ENCODE measurements at regions not wholly inside any gene's neighbourhood (a gene's known extent, or its start where the extent isn't known, plus 50 kb on each side); places are given as distances from the start of the nearest gene placed in this dataset.

DNA sequence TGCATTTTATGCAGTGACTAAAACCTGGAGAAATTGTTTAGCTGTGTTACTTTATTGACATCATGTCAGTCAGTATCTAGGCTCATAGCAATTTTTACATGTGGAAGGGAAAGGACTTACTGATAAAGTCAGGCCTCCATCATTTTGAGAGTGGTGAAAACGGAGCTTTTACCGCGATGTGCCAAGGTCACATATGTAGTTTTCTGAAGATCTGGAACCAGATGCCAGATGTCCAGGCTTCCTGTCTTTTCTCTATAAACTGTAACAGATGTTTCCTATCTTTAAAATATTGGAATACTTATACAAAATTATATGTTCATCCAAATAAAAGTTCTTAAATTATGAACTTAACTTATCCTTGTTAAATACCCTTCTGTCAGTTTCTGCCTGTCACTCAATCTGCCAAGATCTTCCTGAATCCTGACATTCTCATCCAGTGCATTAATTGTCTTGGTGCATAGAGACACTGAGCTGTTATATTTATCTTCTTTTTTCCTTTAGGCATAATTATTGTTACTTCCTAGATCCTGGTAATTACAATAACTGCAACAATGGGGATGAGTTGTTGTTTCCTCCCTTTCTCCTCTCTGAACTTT lies 1646.2 kb upstream of the TENM3 start:
- no peaks in the 10 kb centered on the region for H4K20me1 ChIP-seq (ENCODE audit: insufficient read depth)
- H3K27ac ChIP-seq = no peak overlapping the region
- H3K36me3 ChIP-seq (ENCODE audit: insufficient read depth) = no peaks in the 10 kb centered on the region
- no peak overlapping the region for H2AFZ ChIP-seq (ENCODE audit: low read depth)
- H3K27me3 ChIP-seq (ENCODE audit: insufficient read depth, low read depth) = no peaks in the 10 kb centered on the region
- TF ChIP-seq CTCF (conservative IDR thresholded peaks at IDR 0.05; ENCODE audit: low read depth, low read length) = no peak
- no peak overlapping the region for H3K4me3 ChIP-seq (IDR thresholded peaks at IDR 0.05; ENCODE audit: insufficient read depth, low read depth, low read length)
- no peaks in the 10 kb centered on the region for H3K79me2 ChIP-seq (ENCODE audit: insufficient read depth, low read depth)
- H3K4me1 ChIP-seq (ENCODE audit: low read depth, poor library complexity, severe bottlenecking) = peaks cover 27% of the 10 kb centered on the region
- H3K9ac ChIP-seq = no peak overlapping the region
- no peak overlapping the region for H3K4me2 ChIP-seq

- no peaks in the 10 kb centered on the region for H3K27me3 ChIP-seq (ENCODE audit: insufficient read depth, low read depth)
- H3K9ac ChIP-seq = no peak overlapping the region
- H3K36me3 ChIP-seq (ENCODE audit: insufficient read depth) = no peaks in the 10 kb centered on the region
- peaks cover 15% of the 10 kb centered on the region for H3K4me1 ChIP-seq (ENCODE audit: low read depth, poor library complexity, severe bottlenecking)
- no peaks in the 10 kb centered on the region for H4K20me1 ChIP-seq (ENCODE audit: insufficient read depth)
- H3K4me3 ChIP-seq (IDR thresholded peaks at IDR 0.05; ENCODE audit: insufficient read depth, low read depth, low read length) = no peak overlapping the region
- H2AFZ ChIP-seq (ENCODE audit: low read depth) = no peak overlapping the region
- TF ChIP-seq CTCF (conservative IDR thresholded peaks at IDR 0.05; ENCODE audit: low read depth, low read length) = no peak
- H3K4me2 ChIP-seq = peak overlapping the region; percentile 14; the same call in 1 of the 2 replicates
- no peak overlapping the region for H3K27ac ChIP-seq
- no peaks in the 10 kb centered on the region for H3K79me2 ChIP-seq (ENCODE audit: insufficient read depth, low read depth)
Observed at GRCh38 chr4:180598281-180598680, 1644.9 kb upstream of the TENM3 start.

DNA sequence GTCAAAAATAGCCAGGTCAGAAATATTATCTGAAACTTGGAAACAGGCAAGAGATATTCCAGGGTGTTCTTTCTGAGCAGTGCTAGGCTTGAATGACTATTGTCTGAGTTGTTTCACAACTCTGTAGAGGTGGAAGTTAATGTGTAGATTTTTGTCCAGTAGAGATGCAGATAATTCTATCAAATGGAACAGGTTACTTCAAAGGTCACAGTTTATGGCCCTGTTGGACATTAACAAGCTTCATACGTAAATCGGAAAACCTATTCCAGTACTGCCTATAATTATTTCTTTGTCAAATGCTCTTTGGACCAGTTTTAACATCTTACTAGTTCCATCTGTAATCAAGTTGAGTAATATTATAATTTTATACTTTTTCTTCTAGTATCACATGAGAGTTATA lies 1639.4 kb upstream of the TENM3 start:
- Histone ChIP-seq H2AFZ (ENCODE audit: low read depth) (no peak overlapping the region), H3K4me3 (IDR thresholded peaks at IDR 0.05; ENCODE audit: insufficient read depth, low read depth, low read length) (no peak overlapping the region), H4K20me1 (ENCODE audit: insufficient read depth) (no peaks in the 10 kb centered on the region), H3K27me3 (ENCODE audit: insufficient read depth, low read depth) (no peaks in the 10 kb centered on the region), H3K27ac (no peak overlapping the region), H3K4me1 (ENCODE audit: low read depth, poor library complexity, severe bottlenecking) (peaks cover 3% of the 10 kb centered on the region), H3K9ac (no peak overlapping the region), H3K79me2 (ENCODE audit: insufficient read depth, low read depth) (no peaks in the 10 kb centered on the region), H3K4me2 (no peak overlapping the region), H3K36me3 (ENCODE audit: insufficient read depth) (no peaks in the 10 kb centered on the region)
- TF ChIP-seq CTCF (conservative IDR thresholded peaks at IDR 0.05; ENCODE audit: low read depth, low read length) = no peak

GRCh38 chr4:180610324-180610723 lies 1632.9 kb upstream of the TENM3 start:
- Histone ChIP-seq H3K36me3 (ENCODE audit: insufficient read depth) (no peaks in the 10 kb centered on the region), H2AFZ (ENCODE audit: low read depth) (no peak overlapping the region), H4K20me1 (ENCODE audit: insufficient read depth) (no peaks in the 10 kb centered on the region), H3K4me3 (IDR thresholded peaks at IDR 0.05; ENCODE audit: insufficient read depth, low read depth, low read length) (no peak overlapping the region), H3K27ac (no peak overlapping the region), H3K79me2 (ENCODE audit: insufficient read depth, low read depth) (no peaks in the 10 kb centered on the region), H3K27me3 (ENCODE audit: insufficient read depth, low read depth) (no peaks in the 10 kb centered on the region), H3K4me1 (ENCODE audit: low read depth, poor library complexity, severe bottlenecking) (no peaks in the 10 kb centered on the region), H3K4me2 (no peak overlapping the region), H3K9ac (no peak overlapping the region)
- TF ChIP-seq CTCF (conservative IDR thresholded peaks at IDR 0.05; ENCODE audit: low read depth, low read length) = no peak

Data from KMS-11 (cell line).